ENCODE measurements at regions not wholly inside any gene's neighbourhood (a gene's known extent, or its start where the extent isn't known, plus 50 kb on each side); places are given as distances from the start of the nearest gene placed in this dataset.

DNA sequence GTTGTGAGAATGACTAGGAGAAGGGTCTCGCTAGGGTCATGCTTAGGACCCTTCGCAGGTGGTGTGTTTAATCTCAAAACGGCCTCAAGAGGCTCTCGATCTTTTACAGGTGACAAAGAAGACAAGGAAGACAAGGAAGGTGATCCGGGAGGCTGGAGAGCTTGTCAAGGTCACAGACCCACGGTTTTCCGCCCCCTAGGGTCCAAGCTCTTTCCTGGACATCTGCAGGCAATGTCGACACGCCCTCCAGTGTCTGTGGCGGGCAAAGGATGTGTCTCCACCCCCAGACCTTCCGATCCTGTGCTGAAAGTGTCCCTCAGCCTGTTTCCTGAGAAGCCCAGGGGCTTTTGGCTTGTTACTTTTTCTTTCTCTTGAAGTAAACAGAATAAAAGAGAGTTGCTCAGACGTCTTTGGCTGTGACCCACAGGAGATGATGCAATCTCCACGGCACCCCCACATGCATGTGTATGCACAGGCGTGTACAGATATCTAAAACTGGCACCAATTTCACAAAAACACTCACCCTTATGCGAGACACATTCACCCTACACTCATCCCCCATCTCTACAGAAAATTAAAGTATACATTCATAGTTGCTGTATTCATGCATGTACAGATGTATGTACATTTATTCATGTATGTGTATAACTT, 108.8 kb downstream of the KLF13 start:
- Mint-ChIP-seq H3K27me3 (no peaks in the 10 kb centered on the region), H3K27ac (peak overlapping the region; percentile 98), H3K4me1 (ENCODE audit: low read depth) (peaks cover 72% of the 10 kb centered on the region), H3K36me3 (ENCODE audit: low read depth) (no peaks in the 10 kb centered on the region), H3K4me3 (peak overlapping the region; percentile 72), H3K9me3 (no peaks in the 10 kb centered on the region)
- intact Hi-C loops (cut with micrococcal nuclease), result loop anchor here (2.0 to 10.0 kb wide), 4 partner anchors 37 to 231 kb away; no protein-coding TSS in a partner anchor
- ATAC-seq (peak; percentile 71), DNase-seq (peak; percentile 95)
- CTCF ChIA-PET, result interaction anchor here (0.7 to 14.7 kb wide), 34 partner anchors 9 to 235 kb away, joined by 3 to 265 read pairs (median 6); no protein-coding TSS in a partner anchor
- POLR2A ChIA-PET, result interaction anchor here (0.6 to 9.0 kb wide), 31 partner anchors 18 to 236 kb away, joined by 3 to 186 read pairs (median 4); no protein-coding TSS in a partner anchor
- TF ChIP-seq, protein P1, sequence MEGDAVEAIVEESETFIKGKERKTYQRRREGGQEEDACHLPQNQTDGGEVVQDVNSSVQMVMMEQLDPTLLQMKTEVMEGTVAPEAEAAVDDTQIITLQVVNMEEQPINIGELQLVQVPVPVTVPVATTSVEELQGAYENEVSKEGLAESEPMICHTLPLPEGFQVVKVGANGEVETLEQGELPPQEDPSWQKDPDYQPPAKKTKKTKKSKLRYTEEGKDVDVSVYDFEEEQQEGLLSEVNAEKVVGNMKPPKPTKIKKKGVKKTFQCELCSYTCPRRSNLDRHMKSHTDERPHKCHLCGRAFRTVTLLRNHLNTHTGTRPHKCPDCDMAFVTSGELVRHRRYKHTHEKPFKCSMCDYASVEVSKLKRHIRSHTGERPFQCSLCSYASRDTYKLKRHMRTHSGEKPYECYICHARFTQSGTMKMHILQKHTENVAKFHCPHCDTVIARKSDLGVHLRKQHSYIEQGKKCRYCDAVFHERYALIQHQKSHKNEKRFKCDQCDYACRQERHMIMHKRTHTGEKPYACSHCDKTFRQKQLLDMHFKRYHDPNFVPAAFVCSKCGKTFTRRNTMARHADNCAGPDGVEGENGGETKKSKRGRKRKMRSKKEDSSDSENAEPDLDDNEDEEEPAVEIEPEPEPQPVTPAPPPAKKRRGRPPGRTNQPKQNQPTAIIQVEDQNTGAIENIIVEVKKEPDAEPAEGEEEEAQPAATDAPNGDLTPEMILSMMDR (IDR thresholded peaks at IDR 0.05), result peak; percentile 63

DNA sequence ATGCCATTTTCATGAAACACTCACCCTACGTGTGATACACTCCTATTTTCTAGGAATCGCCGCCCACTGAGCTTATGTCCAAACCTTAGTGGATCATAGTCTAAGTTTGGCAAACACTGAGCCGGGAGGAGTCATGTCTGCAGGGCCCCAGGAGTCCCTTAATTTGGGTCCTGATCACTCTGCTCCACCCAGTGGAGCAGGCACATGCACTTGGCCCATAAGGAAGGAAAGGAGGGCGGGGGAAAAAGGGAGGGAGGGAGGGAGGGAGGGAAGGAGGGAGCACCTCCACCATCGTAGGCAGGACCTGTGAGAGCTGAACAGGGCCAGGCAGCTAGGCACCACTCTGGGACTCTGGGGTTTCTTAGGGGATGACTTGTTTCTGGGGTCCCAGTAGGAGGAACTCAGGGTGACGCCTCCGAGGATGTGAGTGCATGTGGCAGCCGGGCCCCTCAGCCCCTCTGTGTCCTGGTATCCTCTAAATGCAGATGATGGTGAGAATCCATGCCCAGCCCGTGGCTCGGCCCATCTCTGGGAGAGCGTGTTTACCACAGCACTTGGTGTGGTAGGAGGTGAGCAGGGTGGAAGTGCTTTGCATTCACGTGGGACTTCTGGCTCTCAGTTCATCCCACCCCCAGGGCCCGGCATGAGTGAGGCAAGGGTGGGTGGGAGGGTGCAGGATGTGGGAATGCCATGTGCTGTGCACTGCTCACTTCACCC, 109.4 kb downstream of the KLF13 start:
- CTCF ChIA-PET, result interaction anchor here (0.8 to 14.7 kb wide), 20 partner anchors 10 to 235 kb away, joined by 3 to 265 read pairs (median 8); no protein-coding TSS in a partner anchor
- peak; percentile 11 for ATAC-seq
- H3K27ac Mint-ChIP-seq, result peak overlapping the region; percentile 98
- H3K27me3 Mint-ChIP-seq, result no peaks in the 10 kb centered on the region
- no peaks in the 10 kb centered on the region for H3K36me3 Mint-ChIP-seq (ENCODE audit: low read depth)
- POLR2A ChIA-PET, result interaction anchor here (0.7 to 9.0 kb wide), 20 partner anchors 17 to 219 kb away, joined by 3 to 186 read pairs (median 10); no protein-coding TSS in a partner anchor
- H3K9me3 Mint-ChIP-seq, result no peaks in the 10 kb centered on the region
- H3K4me1 Mint-ChIP-seq (ENCODE audit: low read depth), result peaks cover 74% of the 10 kb centered on the region
- TF ChIP-seq, protein P1 (IDR thresholded peaks at IDR 0.05), result no peak
- peak; percentile 77 for DNase-seq
- peak overlapping the region; percentile 72 for H3K4me3 Mint-ChIP-seq
- intact Hi-C loops (cut with micrococcal nuclease), result loop anchor here (2.0 to 10.0 kb wide), 4 partner anchors 37 to 231 kb away; no protein-coding TSS in a partner anchor

DNA sequence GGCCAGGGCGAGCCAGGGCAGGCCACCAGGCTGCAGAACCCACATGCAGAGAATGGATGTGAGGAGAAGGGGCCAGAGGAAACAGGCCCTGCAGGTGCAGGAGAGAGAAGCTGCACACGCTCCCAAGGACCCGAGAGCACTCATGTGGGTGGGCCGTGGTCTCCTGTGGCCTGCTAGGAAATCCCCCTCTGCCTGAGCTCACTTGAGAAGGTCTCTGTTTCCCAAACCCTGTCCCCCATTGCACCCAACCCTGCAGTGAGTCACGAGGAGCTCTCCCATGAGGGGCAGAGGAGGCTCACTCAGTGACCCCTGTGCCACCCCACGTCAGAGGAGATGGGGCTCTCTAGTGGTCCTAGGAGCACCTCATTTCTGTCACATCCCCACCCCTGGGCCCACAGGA, 111.1 kb downstream of the KLF13 start:
- ChIA-PET POLR2A (interaction anchor here (0.6 to 9.0 kb wide), 13 partner anchors 15 to 171 kb away, joined by 3 to 186 read pairs (median 7); partner anchors contain the start of gene KLF13), CTCF (interaction anchor here (0.8 to 14.7 kb wide), 14 partner anchors 12 to 240 kb away, joined by 3 to 265 read pairs (median 8); no protein-coding TSS in a partner anchor)
- peak; percentile 15 for ATAC-seq

DNA sequence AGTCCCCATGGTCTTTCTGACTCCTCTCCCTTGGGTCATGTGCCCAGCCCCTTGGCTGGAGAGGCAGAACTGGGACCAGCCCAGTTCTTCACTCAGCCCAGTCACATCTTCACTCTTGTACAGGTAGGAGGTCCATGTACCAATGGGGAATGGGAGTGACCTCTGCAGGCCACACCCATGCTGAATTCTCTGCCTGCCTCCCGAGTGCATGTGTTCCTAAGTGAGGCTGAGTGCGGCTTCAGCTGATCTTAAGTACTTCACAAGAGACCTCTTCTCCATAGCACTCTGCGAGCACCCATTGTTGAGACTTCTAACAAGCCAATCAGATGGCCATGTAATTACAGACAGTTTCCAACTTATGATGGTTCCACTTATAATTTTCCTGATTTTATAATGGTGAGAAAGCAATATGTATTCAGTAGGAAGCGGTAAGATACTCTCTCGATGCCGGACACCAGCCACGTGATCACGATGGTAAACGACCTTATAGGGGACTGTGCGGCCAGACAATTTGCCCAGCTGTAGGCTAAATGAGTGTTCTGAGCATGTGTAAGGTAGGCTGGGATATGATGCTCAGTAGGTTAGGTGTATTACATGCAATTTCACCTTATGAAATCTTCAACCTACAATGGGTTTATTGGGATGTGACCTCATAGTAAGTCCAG, 112.1 kb downstream of the KLF13 start:
- no peaks in the 10 kb centered on the region for H3K36me3 Mint-ChIP-seq (ENCODE audit: low read depth)
- no peak for DNase-seq
- ATAC-seq, result no peak
- peak overlapping the region; percentile 9 for H3K4me3 Mint-ChIP-seq
- intact Hi-C loops (cut with micrococcal nuclease), result loop anchor here (2.0 to 10.0 kb wide), 3 partner anchors 48 to 234 kb away; no protein-coding TSS in a partner anchor
- H3K27ac Mint-ChIP-seq, result peak overlapping the region; percentile 98
- H3K27me3 Mint-ChIP-seq, result no peaks in the 10 kb centered on the region
- H3K4me1 Mint-ChIP-seq (ENCODE audit: low read depth), result peaks cover 83% of the 10 kb centered on the region
- no peaks in the 10 kb centered on the region for H3K9me3 Mint-ChIP-seq
- ChIA-PET CTCF (interaction anchor here (0.6 to 14.7 kb wide), 16 partner anchors 11 to 238 kb away, joined by 3 to 265 read pairs (median 6); no protein-coding TSS in a partner anchor), POLR2A (interaction anchor here (1.3 to 9.0 kb wide), 7 partner anchors 10 to 93 kb away, joined by 3 to 186 read pairs (median 35); no protein-coding TSS in a partner anchor)
- TF ChIP-seq, protein P1 (IDR thresholded peaks at IDR 0.05), result no peak

More for the DNA sequence above, 111.1 kb downstream of the KLF13 start:
- Mint-ChIP-seq H3K4me3 (peak overlapping the region; percentile 9), H3K9me3 (no peaks in the 10 kb centered on the region), H3K27me3 (no peaks in the 10 kb centered on the region), H3K27ac (peak overlapping the region; percentile 98), H3K4me1 (ENCODE audit: low read depth) (peaks cover 82% of the 10 kb centered on the region), H3K36me3 (ENCODE audit: low read depth) (no peaks in the 10 kb centered on the region)
- peak; percentile 88 for DNase-seq
- TF ChIP-seq, protein P1 (IDR thresholded peaks at IDR 0.05), result no peak
- intact Hi-C loops (cut with micrococcal nuclease), result loop anchor here (2.0 to 10.0 kb wide), 3 partner anchors 49 to 233 kb away; no protein-coding TSS in a partner anchor

All from activated CD8-positive, alpha-beta T cell treated with anti-CD3 and anti-CD28 coated beads for 36 hours (primary cell).